Suppressor macrophage treated with lipopolysaccharide for 1 hour (primary cell): ENCODE measurements at regions not wholly inside any gene's neighbourhood (a gene's known extent, or its start where the extent isn't known, plus 50 kb on each side); places are given as distances from the start of the nearest gene placed in this dataset.
A peak's percentile ranks its signal among the peaks of the same experiment; 100 is the strongest.

Experiments used
- DNase-seq, 3 donors: peaks; one replicate each; pipeline ENCODE4 v3.0.0-alpha.2; 2020 to 2022

GRCh38 chr11:57103899-57104605 is 77.7 kb upstream of the LRRC55 start:
- DNase-seq: no peak

DNA sequence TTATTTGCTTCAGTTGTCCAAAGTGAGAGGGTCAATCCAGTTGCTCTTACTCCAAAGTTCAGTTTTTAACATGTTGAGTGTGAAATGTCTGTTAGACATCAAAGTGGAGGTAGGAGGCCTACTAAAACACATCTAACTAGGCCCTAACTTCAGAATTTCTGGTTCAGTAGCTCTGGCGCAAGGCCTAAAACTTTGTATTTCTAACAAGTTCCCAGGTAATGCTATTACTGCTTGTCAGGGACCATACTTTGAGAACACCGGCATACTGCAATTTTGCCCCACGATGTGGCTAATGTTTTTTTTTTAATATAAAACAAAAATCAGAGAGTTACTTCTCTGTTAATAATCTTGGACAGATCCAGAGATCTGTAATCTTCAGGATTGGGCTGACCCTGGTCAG is 72.4 kb upstream of the LRRC55 start:
- DNase-seq: no peak

GRCh38 chr11:57111619-57112018 is 70.1 kb upstream of the LRRC55 start:
- DNase-seq: no peak

DNA sequence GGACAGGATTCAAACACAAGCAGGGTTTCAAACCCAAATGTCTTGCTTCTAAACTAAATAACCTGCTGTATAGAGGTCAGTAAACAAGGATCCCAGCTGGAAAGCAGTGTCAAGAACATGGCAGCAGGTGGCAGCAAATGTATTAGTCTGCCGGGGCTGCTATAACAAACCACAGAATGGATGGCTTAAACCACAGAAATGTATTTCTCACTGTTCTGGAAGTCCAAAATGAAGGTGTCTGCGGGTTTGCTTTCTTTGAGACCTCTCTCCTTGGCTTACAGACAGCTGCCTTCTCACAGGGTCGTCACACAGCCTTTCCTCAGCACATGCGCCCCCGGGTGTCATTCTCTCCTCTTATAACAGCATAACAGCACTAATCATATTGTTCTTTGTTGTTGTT is 65.1 kb upstream of the LRRC55 start:
- peak; percentile 54 to 65 (median 59) for DNase-seq

GRCh38 chr11:57120192-57120965 is 61.4 kb upstream of the LRRC55 start:
- DNase-seq: no peak

DNA sequence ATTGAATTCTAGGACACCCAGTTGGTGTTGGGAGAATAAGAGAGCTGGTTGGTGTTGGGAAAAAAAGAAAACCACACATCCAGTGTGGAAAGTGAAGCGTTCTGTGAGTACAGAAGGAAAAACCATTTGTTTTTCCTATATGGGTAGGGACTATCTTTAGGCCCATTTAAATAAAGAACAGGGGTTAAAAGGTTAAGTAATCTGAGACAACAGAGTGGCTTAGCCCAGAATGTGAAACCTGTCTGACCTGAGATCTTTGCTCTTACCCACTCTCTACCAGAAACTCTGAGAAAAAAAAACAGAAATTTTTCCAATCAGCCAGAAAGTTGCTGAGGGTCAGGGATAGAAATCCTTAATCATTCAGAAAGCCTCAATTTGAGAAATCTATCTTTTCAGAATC is 59.8 kb upstream of the LRRC55 start:
- no peak for DNase-seq

- no peak for DNase-seq
Measured at GRCh38 chr11:57123590-57123989, 58.2 kb upstream of the LRRC55 start.

DNA sequence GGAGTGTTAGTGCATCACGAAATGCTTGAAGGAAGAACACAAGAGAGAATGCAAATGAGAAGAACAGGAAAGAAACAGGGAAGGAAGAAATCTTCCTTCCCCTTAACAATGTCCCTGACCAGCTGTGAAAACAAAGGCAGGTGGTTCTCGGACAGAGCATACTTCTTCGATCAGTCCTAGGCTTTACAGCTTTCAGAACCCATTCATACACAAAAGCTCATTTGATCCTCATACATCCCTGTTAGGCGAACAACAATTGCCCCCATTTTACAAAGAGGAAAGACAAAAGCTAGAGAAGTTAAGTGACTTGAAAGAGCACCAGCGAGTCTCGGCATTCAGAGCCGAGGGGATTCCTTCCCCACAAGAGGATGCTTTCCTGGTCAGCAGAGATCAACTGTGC is 57.2 kb upstream of the LRRC55 start:
- no peak for DNase-seq

DNA sequence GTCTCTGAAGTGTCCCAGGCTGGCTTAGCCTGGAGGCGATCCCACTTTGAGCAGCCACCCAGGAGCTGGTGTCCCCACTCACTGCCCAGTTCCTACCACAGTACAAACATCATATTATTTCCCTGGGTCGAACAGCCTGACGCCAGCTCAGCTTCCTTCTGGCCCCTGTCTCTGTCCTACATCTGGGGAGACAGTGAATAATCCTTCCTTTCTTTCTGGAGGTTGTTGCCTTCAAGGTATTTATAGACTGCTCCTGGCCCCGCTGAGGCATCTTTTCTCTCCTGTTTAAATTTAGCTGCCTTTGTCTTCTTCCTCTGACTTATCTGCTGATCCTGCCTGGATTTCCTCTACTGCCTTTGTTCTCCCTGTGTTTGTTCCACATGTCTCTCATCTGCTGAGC is 56.8 kb upstream of the LRRC55 start:
- no peak for DNase-seq

DNA sequence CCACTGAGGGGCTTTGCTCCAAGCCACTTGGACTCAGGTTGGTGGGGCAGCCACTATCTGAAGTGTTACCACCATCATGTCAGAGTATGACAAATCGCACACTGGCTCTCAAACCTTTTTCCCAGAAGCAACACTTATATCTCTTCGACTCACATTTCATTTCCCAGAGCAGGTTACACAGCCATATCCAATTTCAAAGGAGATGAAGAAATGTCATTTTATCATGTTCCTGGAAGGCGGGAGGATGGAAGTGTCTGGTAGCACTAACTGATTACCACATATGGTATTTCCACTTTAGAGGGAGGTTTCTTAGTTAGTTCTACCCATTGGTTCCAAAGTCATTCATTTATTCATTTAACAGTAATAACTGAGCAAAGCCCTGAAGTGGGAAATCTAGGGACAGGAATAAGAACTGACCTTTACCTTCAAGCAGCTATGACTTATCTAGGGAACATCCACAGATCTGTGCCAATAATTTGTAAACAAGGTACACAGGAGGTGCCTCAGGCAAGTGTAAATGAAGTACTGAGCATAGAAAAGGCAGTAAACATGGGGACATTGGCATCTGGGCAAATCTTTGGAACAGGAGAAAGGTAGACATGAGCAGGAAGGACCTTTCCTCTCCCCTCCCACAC is 54.9 kb upstream of the LRRC55 start:
- DNase-seq: no peak

- peak in 1 of 3 donors; percentile 6 for DNase-seq
Measured at GRCh38 chr11:57131080-57131790, 50.5 kb upstream of the LRRC55 start.
